ENCODE measurements at regions not wholly inside any gene's neighbourhood (a gene's known extent, or its start where the extent isn't known, plus 50 kb on each side); places are given as distances from the start of the nearest gene placed in this dataset.

DNA sequence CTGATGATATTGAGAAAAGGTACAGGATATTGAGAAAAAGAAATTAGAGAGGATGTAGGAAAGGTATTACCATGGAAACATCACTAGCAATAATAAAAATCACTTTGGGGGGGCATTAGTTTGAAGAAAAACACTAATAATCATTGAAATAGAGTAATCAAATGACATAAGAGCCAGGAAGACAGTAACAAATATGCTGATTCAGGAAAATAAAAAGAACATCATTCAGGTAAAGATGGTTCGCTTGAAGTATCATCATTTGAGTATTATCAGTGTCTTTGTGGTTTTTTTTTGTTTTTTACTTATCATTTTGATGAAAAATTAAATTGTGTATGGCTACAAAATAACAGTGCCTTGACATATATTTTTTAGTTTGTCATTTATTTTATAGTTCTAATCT lies 164.5 kb downstream of the IFI44 start:
- H3K4me3 Mint-ChIP-seq (ENCODE audit: unreplicated experiment): no peak overlapping the region
- no peaks in the 10 kb centered on the region for H3K36me3 ChIP-seq (ENCODE audit: insufficient read depth, low read length)
- TF ChIP-seq EZH2 (IDR thresholded peaks at IDR 0.05; ENCODE audit: insufficient read depth, low read length): no peak
- H3K4me1 Mint-ChIP-seq (ENCODE audit: low read depth, unreplicated experiment): no peaks in the 10 kb centered on the region
- H3K27ac Mint-ChIP-seq (ENCODE audit: unreplicated experiment): no peak overlapping the region
- no peaks in the 10 kb centered on the region for H3K4me1 ChIP-seq (ENCODE audit: insufficient read depth, low read length)
- no peak for FAIRE-seq
- H3K9me3 Mint-ChIP-seq (ENCODE audit: unreplicated experiment): no peaks in the 10 kb centered on the region
- no peaks in the 10 kb centered on the region for H3K79me2 ChIP-seq (ENCODE audit: insufficient read depth, low read length)
- H3K9me3 ChIP-seq (ENCODE audit: insufficient read depth, low read depth, low read length): no peaks in the 10 kb centered on the region
- no peaks in the 10 kb centered on the region for H3K27me3 ChIP-seq (ENCODE audit: insufficient read depth, low read length)
- no peak overlapping the region for H3K4me2 ChIP-seq (ENCODE audit: low read length)
- H3K4me3 ChIP-seq (ENCODE audit: insufficient read depth, low read depth, low read length): no peak overlapping the region
- H2AFZ ChIP-seq (ENCODE audit: low read depth, low read length): no peak overlapping the region
- H3K27ac ChIP-seq (ENCODE audit: low read depth, low read length): no peak overlapping the region
- DNase-seq (ENCODE audit: low read depth): no peak
- H3K27me3 Mint-ChIP-seq (ENCODE audit: low read depth, unreplicated experiment): no peaks in the 10 kb centered on the region
- no peak overlapping the region for H3K9ac ChIP-seq (ENCODE audit: low read length)
- H4K20me1 ChIP-seq (ENCODE audit: insufficient read depth, low read length): no peaks in the 10 kb centered on the region
- H3K36me3 Mint-ChIP-seq (ENCODE audit: low read depth, unreplicated experiment): no peaks in the 10 kb centered on the region

DNA sequence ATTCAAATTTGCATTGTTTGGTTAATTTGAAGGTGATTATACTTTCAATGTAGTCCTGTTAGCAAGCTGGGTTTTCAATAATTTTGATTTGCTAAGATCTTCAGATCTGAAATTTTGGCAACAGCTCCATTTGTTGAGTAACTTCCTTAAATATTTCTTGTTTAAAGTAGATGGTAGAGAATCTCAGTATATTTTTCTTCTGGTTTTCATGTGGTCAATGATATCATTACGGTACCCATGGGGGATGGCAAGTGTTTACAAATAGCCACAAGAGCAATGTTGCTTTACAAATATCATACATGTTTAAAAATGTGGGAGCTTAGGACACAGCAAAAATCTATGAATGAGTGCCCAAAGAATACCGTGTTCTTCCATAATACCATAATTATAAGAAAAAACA lies 175.9 kb downstream of the IFI44 start:
- Mint-ChIP-seq H3K27me3 (ENCODE audit: low read depth, unreplicated experiment) (no peaks in the 10 kb centered on the region), H3K27ac (ENCODE audit: unreplicated experiment) (no peak overlapping the region), H3K4me1 (ENCODE audit: low read depth, unreplicated experiment) (peaks cover 7% of the 10 kb centered on the region), H3K9me3 (ENCODE audit: unreplicated experiment) (no peaks in the 10 kb centered on the region), H3K36me3 (ENCODE audit: low read depth, unreplicated experiment) (no peaks in the 10 kb centered on the region), H3K4me3 (ENCODE audit: unreplicated experiment) (no peak overlapping the region)
- no peaks in the 10 kb centered on the region for H3K27me3 ChIP-seq (ENCODE audit: insufficient read depth, low read length)
- DNase-seq (ENCODE audit: low read depth) (no peak), FAIRE-seq (no peak)
- H3K36me3 ChIP-seq (ENCODE audit: insufficient read depth, low read length): no peaks in the 10 kb centered on the region
- no peaks in the 10 kb centered on the region for H3K4me1 ChIP-seq (ENCODE audit: insufficient read depth, low read length)
- TF ChIP-seq EZH2 (IDR thresholded peaks at IDR 0.05; ENCODE audit: insufficient read depth, low read length): no peak
- TF ChIP-seq, protein P1, sequence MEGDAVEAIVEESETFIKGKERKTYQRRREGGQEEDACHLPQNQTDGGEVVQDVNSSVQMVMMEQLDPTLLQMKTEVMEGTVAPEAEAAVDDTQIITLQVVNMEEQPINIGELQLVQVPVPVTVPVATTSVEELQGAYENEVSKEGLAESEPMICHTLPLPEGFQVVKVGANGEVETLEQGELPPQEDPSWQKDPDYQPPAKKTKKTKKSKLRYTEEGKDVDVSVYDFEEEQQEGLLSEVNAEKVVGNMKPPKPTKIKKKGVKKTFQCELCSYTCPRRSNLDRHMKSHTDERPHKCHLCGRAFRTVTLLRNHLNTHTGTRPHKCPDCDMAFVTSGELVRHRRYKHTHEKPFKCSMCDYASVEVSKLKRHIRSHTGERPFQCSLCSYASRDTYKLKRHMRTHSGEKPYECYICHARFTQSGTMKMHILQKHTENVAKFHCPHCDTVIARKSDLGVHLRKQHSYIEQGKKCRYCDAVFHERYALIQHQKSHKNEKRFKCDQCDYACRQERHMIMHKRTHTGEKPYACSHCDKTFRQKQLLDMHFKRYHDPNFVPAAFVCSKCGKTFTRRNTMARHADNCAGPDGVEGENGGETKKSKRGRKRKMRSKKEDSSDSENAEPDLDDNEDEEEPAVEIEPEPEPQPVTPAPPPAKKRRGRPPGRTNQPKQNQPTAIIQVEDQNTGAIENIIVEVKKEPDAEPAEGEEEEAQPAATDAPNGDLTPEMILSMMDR (IDR thresholded peaks at IDR 0.05; ENCODE audit: insufficient read depth, low read depth, low read length): no peak
- H4K20me1 ChIP-seq (ENCODE audit: insufficient read depth, low read length): no peaks in the 10 kb centered on the region
- H3K4me3 ChIP-seq (ENCODE audit: insufficient read depth, low read depth, low read length): no peak overlapping the region
- H3K9ac ChIP-seq (ENCODE audit: low read length): no peak overlapping the region
- H3K4me2 ChIP-seq (ENCODE audit: low read length): no peak overlapping the region
- H3K27ac ChIP-seq (ENCODE audit: low read depth, low read length): no peak overlapping the region
- H3K79me2 ChIP-seq (ENCODE audit: insufficient read depth, low read length): no peaks in the 10 kb centered on the region
- no peaks in the 10 kb centered on the region for H3K9me3 ChIP-seq (ENCODE audit: insufficient read depth, low read depth, low read length)
- H2AFZ ChIP-seq (ENCODE audit: low read depth, low read length): no peak overlapping the region

DNA sequence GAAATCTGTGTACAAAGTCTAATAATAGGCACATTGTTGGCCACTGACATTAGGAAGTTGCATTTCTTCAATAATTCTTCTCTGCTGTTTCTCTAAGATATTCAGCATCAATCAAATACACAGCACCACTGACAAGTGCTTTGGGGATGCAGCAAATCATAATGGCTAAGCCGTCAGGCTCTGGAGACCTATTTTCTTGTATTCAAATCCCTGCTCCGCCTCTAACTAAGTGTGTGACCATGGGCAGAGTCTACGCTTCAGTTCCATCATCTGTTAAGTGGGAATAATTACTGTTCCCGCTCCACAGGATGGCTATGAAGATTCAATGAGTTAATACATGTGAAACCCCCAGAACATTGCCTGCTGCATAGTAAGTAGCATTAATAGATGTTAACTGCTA lies 176.9 kb downstream of the ADGRL4 start:
- H3K4me1 Mint-ChIP-seq (ENCODE audit: low read depth, unreplicated experiment): peaks cover 41% of the 10 kb centered on the region
- H3K79me2 ChIP-seq (ENCODE audit: insufficient read depth, low read length): no peaks in the 10 kb centered on the region
- H2AFZ ChIP-seq (ENCODE audit: low read depth, low read length): no peak overlapping the region
- H3K4me3 ChIP-seq (ENCODE audit: insufficient read depth, low read depth, low read length): no peak overlapping the region
- H3K9ac ChIP-seq (ENCODE audit: low read length): no peak overlapping the region
- no peak overlapping the region for H3K4me3 Mint-ChIP-seq (ENCODE audit: unreplicated experiment)
- DNase-seq (ENCODE audit: low read depth) (no peak), FAIRE-seq (no peak)
- peaks cover 30% of the 10 kb centered on the region for H3K4me1 ChIP-seq (ENCODE audit: insufficient read depth, low read length)
- no peaks in the 10 kb centered on the region for H3K27me3 ChIP-seq (ENCODE audit: insufficient read depth, low read length)
- H3K27ac Mint-ChIP-seq (ENCODE audit: unreplicated experiment): no peak overlapping the region
- H3K4me2 ChIP-seq (ENCODE audit: low read length): no peak overlapping the region
- no peaks in the 10 kb centered on the region for H3K9me3 ChIP-seq (ENCODE audit: insufficient read depth, low read depth, low read length)
- no peaks in the 10 kb centered on the region for H3K9me3 Mint-ChIP-seq (ENCODE audit: unreplicated experiment)
- H3K36me3 Mint-ChIP-seq (ENCODE audit: low read depth, unreplicated experiment): no peaks in the 10 kb centered on the region
- no peaks in the 10 kb centered on the region for H3K36me3 ChIP-seq (ENCODE audit: insufficient read depth, low read length)
- TF ChIP-seq EZH2 (IDR thresholded peaks at IDR 0.05; ENCODE audit: insufficient read depth, low read length): no peak
- TF ChIP-seq, protein P1 (IDR thresholded peaks at IDR 0.05; ENCODE audit: insufficient read depth, low read depth, low read length): no peak
- no peaks in the 10 kb centered on the region for H4K20me1 ChIP-seq (ENCODE audit: insufficient read depth, low read length)
- no peak overlapping the region for H3K27ac ChIP-seq (ENCODE audit: low read depth, low read length)
- H3K27me3 Mint-ChIP-seq (ENCODE audit: low read depth, unreplicated experiment): no peaks in the 10 kb centered on the region

Data from astrocyte (in vitro differentiated cells and primary cell).